GM23338 (cell line): ENCODE measurements at regions not wholly inside any gene's neighbourhood (a gene's known extent, or its start where the extent isn't known, plus 50 kb on each side); places are given as distances from the start of the nearest gene placed in this dataset.

Source experiments
- ATAC-seq: fragments of 200-7000 bp; cut with Tn5 transposase; 3 replicates; pipeline ENCODE4 v1.9.1; 2020
- DNase-seq: peaks from one replicate; pipeline ENCODE4 v3.0.0-alpha.2; 2015; ENCODE audit warnings: low spot score
- H2AFZ ChIP-seq: fragments of 200-600 bp; sonication (generic); 2 replicates; pipeline ENCODE4 v1.8.0; 2016; ENCODE audit warnings: antibody characterized with exemption, mild to moderate bottlenecking, moderate library complexity
- H3F3A ChIP-seq: fragments of 200-600 bp; sonication (generic); replicated peaks from 2 replicates; pipeline ENCODE4 v1.8.0; 2017; ENCODE audit warnings: antibody characterized with exemption, mixed run types, low read depth
- H3K27ac ChIP-seq: fragments of 200-600 bp; sonication (generic); 2 replicates; pipeline ENCODE4 v1.6.1; 2016; ENCODE audit warnings: low read depth
- H3K27me3 ChIP-seq: fragments of 200-600 bp; sonication (generic); 2 replicates; pipeline ENCODE4 v1.8.0; 2016; ENCODE audit warnings: mild to moderate bottlenecking, mixed run types, moderate library complexity; ENCODE audit not compliant: insufficient read depth
- H3K36me3 ChIP-seq: fragments of 200-600 bp; sonication (generic); 2 replicates; pipeline ENCODE4 v1.8.0; 2016; ENCODE audit warnings: mild to moderate bottlenecking; ENCODE audit not compliant: insufficient read depth
- H3K4me1 ChIP-seq: fragments of 200-600 bp; sonication (generic); 2 replicates; pipeline ENCODE4 v1.8.0; 2016; ENCODE audit warnings: mild to moderate bottlenecking, moderate library complexity; ENCODE audit not compliant: insufficient read depth
- H3K4me2 ChIP-seq: fragments of 200-600 bp; sonication (generic); 2 replicates; pipeline ENCODE4 v1.7.1; 2017; ENCODE audit warnings: mixed run types
- H3K4me3 ChIP-seq: fragments of 200-600 bp; sonication (generic); 2 replicates; pipeline ENCODE4 v1.6.1; 2016; ENCODE audit warnings: mixed run types
- H3K79me2 ChIP-seq: fragments of 200-600 bp; sonication (generic); replicated peaks from 2 replicates; pipeline ENCODE4 v1.8.0; 2017; ENCODE audit warnings: mild to moderate bottlenecking; ENCODE audit not compliant: insufficient read depth
- H3K9me2 ChIP-seq: fragments of 200-600 bp; sonication (generic); 2 replicates; pipeline ENCODE4 v1.8.0; 2017; ENCODE audit not compliant: insufficient read depth
- H4K20me1 ChIP-seq: fragments of 200-600 bp; sonication (generic); replicated peaks from 2 replicates; pipeline ENCODE4 v1.8.0; 2017; ENCODE audit warnings: mild to moderate bottlenecking; ENCODE audit not compliant: insufficient read depth
- H3K27ac Mint-ChIP-seq: 2 replicates; pipeline ENCODE4 v1.8.0; 2020; ENCODE audit warnings: inconsistent platforms, mild to moderate bottlenecking, moderate library complexity, mixed read lengths
- H3K27me3 Mint-ChIP-seq: 3 replicates; pipeline ENCODE4 v1.8.0; 2022; ENCODE audit warnings: low read depth, mild to moderate bottlenecking, moderate library complexity, mixed read lengths, inconsistent platforms; ENCODE audit not compliant: insufficient read depth, poor library complexity
- H3K36me3 Mint-ChIP-seq: 3 replicates; pipeline ENCODE4 v1.8.0; 2021; ENCODE audit warnings: low read depth, mild to moderate bottlenecking, inconsistent platforms, moderate library complexity, mixed read lengths
- H3K4me1 Mint-ChIP-seq: 3 replicates; pipeline ENCODE4 v1.8.0; 2020; ENCODE audit warnings: mild to moderate bottlenecking, inconsistent platforms, mixed read lengths
- H3K4me3 Mint-ChIP-seq: 3 replicates; pipeline ENCODE4 v1.8.0; 2021; ENCODE audit warnings: moderate library complexity, mild to moderate bottlenecking, inconsistent platforms, mixed read lengths
- H3K9me3 Mint-ChIP-seq: 3 replicates; pipeline ENCODE4 v1.8.0; 2020; ENCODE audit warnings: moderate library complexity, mild to moderate bottlenecking, inconsistent platforms, mixed read lengths
- EZH2 ChIP-seq: fragments of 200-600 bp; sonication (generic); IDR thresholded peaks from one replicate; pipeline ENCODE4 v1.8.0; 2017; ENCODE audit warnings: antibody characterized with exemption, mild to moderate bottlenecking, low read depth; ENCODE audit not compliant: unreplicated experiment
- EZH2phosphoT487 ChIP-seq: fragments of 200-600 bp; sonication (generic); IDR thresholded peaks from one replicate; pipeline ENCODE4 v1.8.1; 2018; ENCODE audit warnings: antibody characterized with exemption; ENCODE audit not compliant: unreplicated experiment
- NANOG ChIP-seq: IDR thresholded peaks from 2 replicates; pipeline ENCODE4 v1.6.1; 2016; ENCODE audit warnings: antibody characterized with exemption, borderline replicate concordance
- POLR2AphosphoS5 ChIP-seq: IDR thresholded peaks from 2 replicates; pipeline ENCODE4 v1.6.1; 2016; ENCODE audit warnings: antibody characterized with exemption, low read depth
- STAT1 ChIP-seq: IDR thresholded peaks from one replicate; pipeline ENCODE4 v1.6.1; 2016; ENCODE audit warnings: antibody characterized with exemption; ENCODE audit not compliant: unreplicated experiment
- ZNF114 ChIP-seq: fragments of 250-450 bp; sonication (Bioruptor Pico); IDR thresholded peaks from 2 replicates; pipeline ENCODE4 v1.5.0; 2020; ENCODE audit warnings: mild to moderate bottlenecking, moderate library complexity
- TF ChIP-seq, protein P1 (sequence below): IDR thresholded peaks from one replicate; pipeline ENCODE4 v1.6.1; 2018; ENCODE audit warnings: antibody characterized with exemption; ENCODE audit not compliant: unreplicated experiment
- TF ChIP-seq, protein P2 (sequence below): IDR thresholded peaks from 2 replicates; pipeline ENCODE4 v1.6.1; 2016; ENCODE audit warnings: antibody characterized with exemption
- TF ChIP-seq, protein P3 (sequence below): fragments of 250-450 bp; sonication (Bioruptor Pico); IDR thresholded peaks from 2 replicates; pipeline ENCODE4 v1.5.0; 2020; ENCODE audit warnings: mild to moderate bottlenecking, moderate library complexity

DNA sequence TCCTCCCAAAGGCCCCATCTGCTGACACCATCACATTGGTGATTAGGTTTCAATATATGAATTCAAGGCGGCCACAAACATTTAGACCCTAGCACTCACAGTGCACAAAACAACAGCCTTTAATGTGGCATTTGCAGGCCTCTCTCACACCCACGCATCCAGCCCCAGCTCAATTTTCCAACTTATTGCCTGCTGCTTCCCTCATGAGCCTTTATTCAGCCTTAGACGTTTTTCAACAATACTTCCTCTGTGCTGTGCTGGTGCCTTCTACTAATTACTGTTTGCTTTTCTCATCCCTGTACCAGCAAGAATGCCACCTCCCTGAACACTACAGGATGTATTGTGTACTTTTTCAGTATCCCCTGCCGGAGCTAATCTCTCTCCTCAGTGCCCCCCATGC, 334.6 kb downstream of the GABRB3 start (continued):
- TF ChIP-seq, protein P1, sequence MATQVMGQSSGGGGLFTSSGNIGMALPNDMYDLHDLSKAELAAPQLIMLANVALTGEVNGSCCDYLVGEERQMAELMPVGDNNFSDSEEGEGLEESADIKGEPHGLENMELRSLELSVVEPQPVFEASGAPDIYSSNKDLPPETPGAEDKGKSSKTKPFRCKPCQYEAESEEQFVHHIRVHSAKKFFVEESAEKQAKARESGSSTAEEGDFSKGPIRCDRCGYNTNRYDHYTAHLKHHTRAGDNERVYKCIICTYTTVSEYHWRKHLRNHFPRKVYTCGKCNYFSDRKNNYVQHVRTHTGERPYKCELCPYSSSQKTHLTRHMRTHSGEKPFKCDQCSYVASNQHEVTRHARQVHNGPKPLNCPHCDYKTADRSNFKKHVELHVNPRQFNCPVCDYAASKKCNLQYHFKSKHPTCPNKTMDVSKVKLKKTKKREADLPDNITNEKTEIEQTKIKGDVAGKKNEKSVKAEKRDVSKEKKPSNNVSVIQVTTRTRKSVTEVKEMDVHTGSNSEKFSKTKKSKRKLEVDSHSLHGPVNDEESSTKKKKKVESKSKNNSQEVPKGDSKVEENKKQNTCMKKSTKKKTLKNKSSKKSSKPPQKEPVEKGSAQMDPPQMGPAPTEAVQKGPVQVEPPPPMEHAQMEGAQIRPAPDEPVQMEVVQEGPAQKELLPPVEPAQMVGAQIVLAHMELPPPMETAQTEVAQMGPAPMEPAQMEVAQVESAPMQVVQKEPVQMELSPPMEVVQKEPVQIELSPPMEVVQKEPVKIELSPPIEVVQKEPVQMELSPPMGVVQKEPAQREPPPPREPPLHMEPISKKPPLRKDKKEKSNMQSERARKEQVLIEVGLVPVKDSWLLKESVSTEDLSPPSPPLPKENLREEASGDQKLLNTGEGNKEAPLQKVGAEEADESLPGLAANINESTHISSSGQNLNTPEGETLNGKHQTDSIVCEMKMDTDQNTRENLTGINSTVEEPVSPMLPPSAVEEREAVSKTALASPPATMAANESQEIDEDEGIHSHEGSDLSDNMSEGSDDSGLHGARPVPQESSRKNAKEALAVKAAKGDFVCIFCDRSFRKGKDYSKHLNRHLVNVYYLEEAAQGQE = no peak
- TF ChIP-seq EZH2phosphoT487 (no peak), STAT1 (no peak), NANOG (no peak)
- TF ChIP-seq, protein P2, sequence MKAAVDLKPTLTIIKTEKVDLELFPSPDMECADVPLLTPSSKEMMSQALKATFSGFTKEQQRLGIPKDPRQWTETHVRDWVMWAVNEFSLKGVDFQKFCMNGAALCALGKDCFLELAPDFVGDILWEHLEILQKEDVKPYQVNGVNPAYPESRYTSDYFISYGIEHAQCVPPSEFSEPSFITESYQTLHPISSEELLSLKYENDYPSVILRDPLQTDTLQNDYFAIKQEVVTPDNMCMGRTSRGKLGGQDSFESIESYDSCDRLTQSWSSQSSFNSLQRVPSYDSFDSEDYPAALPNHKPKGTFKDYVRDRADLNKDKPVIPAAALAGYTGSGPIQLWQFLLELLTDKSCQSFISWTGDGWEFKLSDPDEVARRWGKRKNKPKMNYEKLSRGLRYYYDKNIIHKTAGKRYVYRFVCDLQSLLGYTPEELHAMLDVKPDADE = no peak

DNA sequence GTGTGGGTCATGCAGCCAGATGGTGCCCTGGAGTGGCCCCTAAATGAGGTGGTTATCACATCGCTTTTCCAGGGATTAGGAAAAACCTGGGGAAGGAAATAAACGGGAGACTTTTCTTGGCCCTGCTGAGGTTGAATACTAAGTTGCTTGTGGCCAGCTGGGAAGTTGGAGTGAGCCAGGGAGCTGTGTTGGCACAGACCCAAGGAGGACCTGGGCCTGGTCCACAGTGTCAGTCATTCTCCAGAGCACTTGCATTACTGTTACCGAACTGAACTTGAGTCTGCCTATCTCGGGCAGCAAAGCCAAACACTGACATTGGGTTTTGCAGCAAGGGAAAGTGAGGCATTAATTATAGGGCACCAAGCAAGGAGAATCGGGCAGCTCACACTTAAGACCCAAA, 339.0 kb downstream of the GABRB3 start:
- Histone ChIP-seq H3K4me3 (no peak overlapping the region), H3F3A (no peaks in the 10 kb centered on the region), H3K36me3 (no peaks in the 10 kb centered on the region; the same call in 1 of the 2 replicates), H3K4me1 (no peaks in the 10 kb centered on the region), H3K27ac (no peak overlapping the region), H3K4me2 (no peak overlapping the region), H3K79me2 (no peaks in the 10 kb centered on the region), H3K27me3 (no peaks in the 10 kb centered on the region), H4K20me1 (no peaks in the 10 kb centered on the region), H2AFZ (peak overlapping the region; percentile 63; the same call in 1 of the 2 replicates), H3K9me2 (peaks cover 8% of the 10 kb centered on the region)
- no peak for ATAC-seq
- no peak overlapping the region for H3K4me3 Mint-ChIP-seq
- peaks cover 9% of the 10 kb centered on the region for H3K9me3 Mint-ChIP-seq
- no peaks in the 10 kb centered on the region for H3K36me3 Mint-ChIP-seq
- H3K4me1 Mint-ChIP-seq = 0 out of 3 replicates have a peak, but pooled peaks cover 2% of the 10 kb centered on the region
- H3K27ac Mint-ChIP-seq = no peak overlapping the region
- no peak for DNase-seq
- H3K27me3 Mint-ChIP-seq = peaks cover 7% of the 10 kb centered on the region
- TF ChIP-seq EZH2 = no peak
- TF ChIP-seq NANOG = no peak
- TF ChIP-seq, protein P3, sequence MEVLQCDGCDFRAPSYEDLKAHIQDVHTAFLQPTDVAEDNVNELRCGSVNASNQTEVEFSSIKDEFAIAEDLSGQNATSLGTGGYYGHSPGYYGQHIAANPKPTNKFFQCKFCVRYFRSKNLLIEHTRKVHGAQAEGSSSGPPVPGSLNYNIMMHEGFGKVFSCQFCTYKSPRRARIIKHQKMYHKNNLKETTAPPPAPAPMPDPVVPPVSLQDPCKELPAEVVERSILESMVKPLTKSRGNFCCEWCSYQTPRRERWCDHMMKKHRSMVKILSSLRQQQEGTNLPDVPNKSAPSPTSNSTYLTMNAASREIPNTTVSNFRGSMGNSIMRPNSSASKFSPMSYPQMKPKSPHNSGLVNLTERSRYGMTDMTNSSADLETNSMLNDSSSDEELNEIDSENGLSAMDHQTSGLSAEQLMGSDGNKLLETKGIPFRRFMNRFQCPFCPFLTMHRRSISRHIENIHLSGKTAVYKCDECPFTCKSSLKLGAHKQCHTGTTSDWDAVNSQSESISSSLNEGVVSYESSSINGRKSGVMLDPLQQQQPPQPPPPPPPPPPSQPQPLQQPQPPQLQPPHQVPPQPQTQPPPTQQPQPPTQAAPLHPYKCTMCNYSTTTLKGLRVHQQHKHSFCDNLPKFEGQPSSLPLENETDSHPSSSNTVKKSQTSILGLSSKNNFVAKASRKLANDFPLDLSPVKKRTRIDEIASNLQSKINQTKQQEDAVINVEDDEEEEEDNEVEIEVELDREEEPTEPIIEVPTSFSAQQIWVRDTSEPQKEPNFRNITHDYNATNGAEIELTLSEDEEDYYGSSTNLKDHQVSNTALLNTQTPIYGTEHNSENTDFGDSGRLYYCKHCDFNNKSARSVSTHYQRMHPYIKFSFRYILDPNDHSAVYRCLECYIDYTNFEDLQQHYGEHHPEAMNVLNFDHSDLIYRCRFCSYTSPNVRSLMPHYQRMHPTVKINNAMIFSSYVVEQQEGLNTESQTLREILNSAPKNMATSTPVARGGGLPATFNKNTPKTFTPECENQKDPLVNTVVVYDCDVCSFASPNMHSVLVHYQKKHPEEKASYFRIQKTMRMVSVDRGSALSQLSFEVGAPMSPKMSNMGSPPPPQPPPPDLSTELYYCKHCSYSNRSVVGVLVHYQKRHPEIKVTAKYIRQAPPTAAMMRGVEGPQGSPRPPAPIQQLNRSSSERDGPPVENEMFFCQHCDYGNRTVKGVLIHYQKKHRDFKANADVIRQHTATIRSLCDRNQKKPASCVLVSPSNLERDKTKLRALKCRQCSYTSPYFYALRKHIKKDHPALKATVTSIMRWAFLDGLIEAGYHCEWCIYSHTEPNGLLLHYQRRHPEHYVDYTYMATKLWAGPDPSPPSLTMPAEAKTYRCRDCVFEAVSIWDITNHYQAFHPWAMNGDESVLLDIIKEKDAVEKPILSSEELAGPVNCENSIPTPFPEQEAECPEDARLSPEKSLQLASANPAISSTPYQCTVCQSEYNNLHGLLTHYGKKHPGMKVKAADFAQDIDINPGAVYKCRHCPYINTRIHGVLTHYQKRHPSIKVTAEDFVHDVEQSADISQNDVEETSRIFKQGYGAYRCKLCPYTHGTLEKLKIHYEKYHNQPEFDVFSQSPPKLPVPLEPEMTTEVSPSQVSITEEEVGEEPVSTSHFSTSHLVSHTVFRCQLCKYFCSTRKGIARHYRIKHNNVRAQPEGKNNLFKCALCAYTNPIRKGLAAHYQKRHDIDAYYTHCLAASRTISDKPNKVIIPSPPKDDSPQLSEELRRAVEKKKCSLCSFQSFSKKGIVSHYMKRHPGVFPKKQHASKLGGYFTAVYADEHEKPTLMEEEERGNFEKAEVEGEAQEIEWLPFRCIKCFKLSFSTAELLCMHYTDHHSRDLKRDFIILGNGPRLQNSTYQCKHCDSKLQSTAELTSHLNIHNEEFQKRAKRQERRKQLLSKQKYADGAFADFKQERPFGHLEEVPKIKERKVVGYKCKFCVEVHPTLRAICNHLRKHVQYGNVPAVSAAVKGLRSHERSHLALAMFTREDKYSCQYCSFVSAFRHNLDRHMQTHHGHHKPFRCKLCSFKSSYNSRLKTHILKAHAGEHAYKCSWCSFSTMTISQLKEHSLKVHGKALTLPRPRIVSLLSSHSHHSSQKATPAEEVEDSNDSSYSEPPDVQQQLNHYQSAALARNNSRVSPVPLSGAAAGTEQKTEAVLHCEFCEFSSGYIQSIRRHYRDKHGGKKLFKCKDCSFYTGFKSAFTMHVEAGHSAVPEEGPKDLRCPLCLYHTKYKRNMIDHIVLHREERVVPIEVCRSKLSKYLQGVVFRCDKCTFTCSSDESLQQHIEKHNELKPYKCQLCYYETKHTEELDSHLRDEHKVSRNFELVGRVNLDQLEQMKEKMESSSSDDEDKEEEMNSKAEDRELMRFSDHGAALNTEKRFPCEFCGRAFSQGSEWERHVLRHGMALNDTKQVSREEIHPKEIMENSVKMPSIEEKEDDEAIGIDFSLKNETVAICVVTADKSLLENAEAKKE (CRISPR knock-in tag) = no peak
- TF ChIP-seq STAT1 = no peak
- TF ChIP-seq EZH2phosphoT487 = no peak
- no peak for TF ChIP-seq POLR2AphosphoS5
- TF ChIP-seq, protein P2 = no peak
- TF ChIP-seq ZNF114 (CRISPR knock-in tag) = no peak
- TF ChIP-seq, protein P1 = no peak
